IMR-90 (cell line): ENCODE measurements at regions not wholly inside any gene's neighbourhood (a gene's known extent, or its start where the extent isn't known, plus 50 kb on each side); places are given as distances from the start of the nearest gene placed in this dataset.

Experiments
- ATAC-seq: fragments of 200-7000 bp; cut with Tn5 transposase; 2 replicates; pipeline ENCODE4 v1.9.1; 2020; ENCODE audit warnings: low read depth, mild to moderate bottlenecking, moderate library complexity
- BruUV-seq: library from RNA; stranded (reverse); fragments of 400-500 nt; replicated peaks from 2 replicates; lab custom pipeline; 2021; lab: Mats Ljungman, UMichigan
- CTCF ChIA-PET: fragments of 300-600 bp; formaldehyde crosslinking; extraction: SDS; loops from one replicate; lab custom pipeline; 2021; ENCODE audit warnings: antibody characterized with exemption; lab: Yijun Ruan, JAX
- POLR2A ChIA-PET: fragments of 300-600 bp; sonication (Branson Sonifier 250); formaldehyde crosslinking; loops from one replicate; lab custom pipeline; 2022; ENCODE audit warnings: antibody characterized with exemption; ENCODE audit not compliant: unreplicated experiment; lab: Charles Lee
- DNase-seq: peaks from one replicate; pipeline ENCODE4 v3.0.0; 2013
- H2AFZ ChIP-seq: replicated peaks from 2 replicates; pipeline ENCODE3; 2013; ENCODE audit warnings: low read length, mild to moderate bottlenecking; ENCODE audit not compliant: poor library complexity
- H2AK5ac ChIP-seq: 2 replicates; pipeline ENCODE4 v1.6.1; 2013; ENCODE audit warnings: low read depth, low read length, inconsistent platforms
- H2AK9ac ChIP-seq: replicated peaks from 2 replicates; pipeline ENCODE3; 2013; ENCODE audit warnings: mild to moderate bottlenecking, low read depth, low read length, moderate library complexity; ENCODE audit not compliant: poor library complexity
- H2BK120ac ChIP-seq: 2 replicates; pipeline ENCODE4 v1.6.1; 2013; ENCODE audit warnings: low read depth, low read length, inconsistent platforms
- H2BK15ac ChIP-seq: 3 replicates; pipeline ENCODE4 v1.6.1; 2013; ENCODE audit warnings: low read depth, low read length, inconsistent platforms
- H2BK20ac ChIP-seq: 2 replicates; pipeline ENCODE4 v1.6.1; 2013; ENCODE audit warnings: low read depth, mild to moderate bottlenecking, inconsistent platforms, low read length, moderate library complexity
- H2BK5ac ChIP-seq: 2 replicates; pipeline ENCODE4 v1.6.1; 2013; ENCODE audit warnings: mild to moderate bottlenecking, low read depth, low read length, inconsistent platforms; ENCODE audit not compliant: poor library complexity, severe bottlenecking
- H3K14ac ChIP-seq: replicated peaks from 2 replicates; pipeline ENCODE4 v1.6.1; 2013; ENCODE audit warnings: low read depth, low read length, inconsistent platforms
- H3K18ac ChIP-seq: 2 replicates; pipeline ENCODE4 v1.6.1; 2013; ENCODE audit warnings: low read depth, low read length, control low read depth
- H3K23ac ChIP-seq: 2 replicates; pipeline ENCODE4 v1.6.1; 2013; ENCODE audit warnings: low read depth, low read length, inconsistent platforms
- H3K27ac ChIP-seq: 2 replicates; pipeline ENCODE4 v1.5.1; 2013; ENCODE audit warnings: mild to moderate bottlenecking, control low read depth, low read length; ENCODE audit not compliant: insufficient read depth
- H3K27me3 ChIP-seq: 2 replicates; pipeline ENCODE4 v1.6.1; 2013; ENCODE audit warnings: low read length; ENCODE audit not compliant: control insufficient read depth, insufficient read depth
- H3K36me3 ChIP-seq: 2 replicates; pipeline ENCODE4 v1.6.1; 2013; ENCODE audit warnings: low read length, mixed read lengths; ENCODE audit not compliant: control insufficient read depth, insufficient read depth
- H3K4ac ChIP-seq: 2 replicates; pipeline ENCODE4 v1.6.1; 2013; ENCODE audit warnings: low read depth, low read length, inconsistent platforms
- H3K4me1 ChIP-seq: 2 replicates; pipeline ENCODE4 v1.6.1; 2013; ENCODE audit warnings: low read length, mixed read lengths; ENCODE audit not compliant: control insufficient read depth, insufficient read depth
- H3K4me2 ChIP-seq: 2 replicates; pipeline ENCODE4 v1.6.1; 2013; ENCODE audit warnings: low read depth, mild to moderate bottlenecking, control low read depth, low read length, moderate library complexity
- H3K4me3 ChIP-seq: 2 replicates; pipeline ENCODE4 v1.5.1; 2013; ENCODE audit warnings: low read depth, mild to moderate bottlenecking, control low read depth, low read length, moderate library complexity; ENCODE audit not compliant: insufficient read depth
- H3K56ac ChIP-seq: 2 replicates; pipeline ENCODE4 v1.6.1; 2013; ENCODE audit warnings: low read length, inconsistent platforms; ENCODE audit not compliant: insufficient read depth; ENCODE audit errors: extremely low read depth
- H3K79me1 ChIP-seq, 2 experiments: 2 replicates each; pipeline ENCODE4 v1.6.1; 2013; ENCODE audit warnings: low read length in 2 of 2, inconsistent platforms in 1 of 2, low read depth in 1 of 2
- H3K9ac ChIP-seq: 2 replicates; pipeline ENCODE4 v1.6.1; 2013; ENCODE audit warnings: low read depth, low read length, control low read depth
- H3K9me1 ChIP-seq: 2 replicates; pipeline ENCODE4 v1.6.1; 2013; ENCODE audit warnings: low read length, inconsistent platforms; ENCODE audit not compliant: insufficient read depth
- H3K9me3 ChIP-seq: 2 replicates; pipeline ENCODE4 v1.6.1; 2013; ENCODE audit warnings: low read length; ENCODE audit not compliant: control insufficient read depth, insufficient read depth
- H4K20me1 ChIP-seq: 2 replicates; pipeline ENCODE4 v1.6.1; 2013; ENCODE audit warnings: low read length, inconsistent platforms; ENCODE audit not compliant: insufficient read depth
- H4K5ac ChIP-seq: 2 replicates; pipeline ENCODE4 v1.6.1; 2013; ENCODE audit warnings: mild to moderate bottlenecking, low read depth, low read length, control low read depth
- H4K8ac ChIP-seq, 2 experiments: 2 replicates each; pipeline ENCODE4 v1.6.1; 2013; ENCODE audit warnings: low read depth in 2 of 2, low read length in 2 of 2, control low read depth in 1 of 2, inconsistent platforms in 1 of 2
- H4K91ac ChIP-seq: 2 replicates; pipeline ENCODE4 v1.6.1; 2013; ENCODE audit warnings: low read depth, low read length, inconsistent platforms; ENCODE audit not compliant: insufficient read depth
- CTCF ChIP-seq: conservative IDR thresholded peaks from 2 replicates; pipeline ENCODE4 v1.5.1; 2012; ENCODE audit warnings: mild to moderate bottlenecking, low read depth, low read length, improper control_type of control experiment
- ELK1 ChIP-seq: fragments of 150-350 bp; IDR thresholded peaks from 2 replicates; pipeline ENCODE4 v1.6.1; 2016; ENCODE audit warnings: low read depth, mild to moderate bottlenecking, low read length, moderate library complexity, borderline replicate concordance
- FOS ChIP-seq: fragments of 150-350 bp; IDR thresholded peaks from 2 replicates; pipeline ENCODE4 v1.6.1; 2016; ENCODE audit warnings: low read depth, low read length
- MAZ ChIP-seq: IDR thresholded peaks from 2 replicates; pipeline ENCODE4 v1.6.1; 2012; ENCODE audit warnings: low read depth, mild to moderate bottlenecking, low read length, improper control_type of control experiment, moderate library complexity, borderline replicate concordance
- RFX5 ChIP-seq: IDR thresholded peaks from 2 replicates; pipeline ENCODE4 v1.8.0; 2012; ENCODE audit warnings: low read depth, mild to moderate bottlenecking, low read length, moderate library complexity
- USF2 ChIP-seq: fragments of 150-350 bp; IDR thresholded peaks from 2 replicates; pipeline ENCODE4 v1.6.1; 2017; ENCODE audit warnings: mild to moderate bottlenecking, antibody characterized with exemption, low read length, low read depth
- WGBS, 2 experiments: methylation state at CpG; one replicate each; pipeline versions ENCODE4 v1.1.5 to v1.1.7; 2013; ENCODE audit warnings: missing lambda C conversion rate in 2 of 2; ENCODE audit not compliant: insufficient read length in 1 of 2; ENCODE audit errors: extremely low coverage in 2 of 2; 5-methylcytosine and 5-hydroxymethylcytosine counted together
- dilution Hi-C: fragments of 300-500 bp; cut with HindIII; formaldehyde crosslinking; loops from one replicate; pipeline ENCODE4 v1.14.3; 2018; ENCODE audit warnings: low sequenced_read_pairs; ENCODE audit not compliant: unreplicated experiment
- in situ Hi-C: fragments of 300-500 bp; cut with MboI; formaldehyde crosslinking; loops from 3 replicates; pipeline ENCODE4 v1.14.3; 2019; ENCODE audit warnings: low sequenced_read_pairs, inconsistent platforms, mixed read lengths
- intact Hi-C: fragments of 100-400 bp; cut with micrococcal nuclease; formaldehyde crosslinking; loops from 2 replicates; pipeline ENCODE4 v1.10.0; 2022

GRCh38 chr21:28160378-28160777 lies 832.3 kb downstream of the LTN1 start:
- no peak overlapping the region for H3K4me3 ChIP-seq
- no CpG with 5 or more reads among the region's 3 CpGs for WGBS, 2 experiments
- CTCF ChIA-PET = no interaction called here

More at GRCh38 chr21:28160378-28160777, 832.3 kb downstream of the LTN1 start:
- ATAC-seq (no peak), DNase-seq (no peak)
- dilution Hi-C loops = no loop called here
- peaks cover 2% of the 10 kb centered on the region; the same call in 1 of the 2 replicates for H3K4me1 ChIP-seq
- no peak overlapping the region for H2BK15ac ChIP-seq
- H4K5ac ChIP-seq = peak overlapping the region; percentile 81
- TF ChIP-seq CTCF = no peak
- TF ChIP-seq USF2 = no peak
- no peak for TF ChIP-seq RFX5
- TF ChIP-seq FOS = no peak
- TF ChIP-seq ELK1 = no peak
- TF ChIP-seq MAZ = no peak
- no peak overlapping the region for H2BK120ac ChIP-seq
- H3K27ac ChIP-seq = peak overlapping the region; percentile 49; the same call in 1 of the 2 replicates
- peak overlapping the region; percentile 23; the same call in 1 of the 2 replicates for H4K91ac ChIP-seq
- no peaks in the 10 kb centered on the region for H3K9me1 ChIP-seq
- no peak overlapping the region for H2AK5ac ChIP-seq
- no peak overlapping the region for H4K8ac ChIP-seq
- H3K9me3 ChIP-seq = no peaks in the 10 kb centered on the region
- intact Hi-C loops = no loop called here
- H2BK5ac ChIP-seq = no peak overlapping the region
- H3K9ac ChIP-seq = no peak overlapping the region; the same call in 1 of the 2 replicates
- no peaks in the 10 kb centered on the region for H3K36me3 ChIP-seq
- H3K79me1 ChIP-seq = no peaks in the 10 kb centered on the region
- peak overlapping the region; percentile 79 for H2BK20ac ChIP-seq
- H3K23ac ChIP-seq = no peak overlapping the region
- H2AFZ ChIP-seq = no peak overlapping the region
- POLR2A ChIA-PET = no interaction called here
- H3K27me3 ChIP-seq = no peaks in the 10 kb centered on the region
- H3K18ac ChIP-seq = peak overlapping the region; percentile 65; the same call in 1 of the 2 replicates
- no peak overlapping the region for H3K56ac ChIP-seq
- H3K4ac ChIP-seq = peak overlapping the region; percentile 40; the same call in 1 of the 2 replicates
- no peak overlapping the region for H2AK9ac ChIP-seq
- no TSS peak for BruUV-seq
- no peaks in the 10 kb centered on the region for H4K20me1 ChIP-seq
- H3K14ac ChIP-seq = no peak overlapping the region
- in situ Hi-C loops = no loop called here
- H3K4me2 ChIP-seq = no peak overlapping the region
